Pancreas (tissue), 10 donors: ENCODE measurements at regions not wholly inside any gene's neighbourhood (a gene's known extent, or its start where the extent isn't known, plus 50 kb on each side); places are given as distances from the start of the nearest gene placed in this dataset.

Experiments
- ATAC-seq, 4 donors: fragments of 200-7000 bp; cut with Tn5 transposase; one replicate each; pipeline versions ENCODE4 v1.8.0 to v1.9.1; 2020; ENCODE audit warnings: mild to moderate bottlenecking in 4 of 4, moderate library complexity in 4 of 4
- DNase-seq, 6 donors: peaks; one replicate each; pipeline ENCODE4 v3.0.0-alpha.2; 2020
- FAIRE-seq: peaks from 2 replicates; lab custom pipeline; 2012; peaks lifted over from hg19 to GRCh38; lab: Jason Lieb, UNC
- H3K27ac ChIP-seq, 4 donors: fragments of 200-600 bp; sonication (generic); 1 replicate in 3 of 4; 2 replicates in 1 of 4; pipeline versions ENCODE4 v1.5.0 to v1.8.0; 2020
- H3K27me3 ChIP-seq, 4 donors: fragments of 200-600 bp; one replicate each; pipeline ENCODE4 v1.8.0; 2021
- H3K36me3 ChIP-seq, 3 donors: fragments of 200-600 bp; sonication (generic) in 1 of 3; one replicate each; pipeline versions ENCODE4 v1.5.0 to v1.8.0; 2020 to 2021
- H3K4me1 ChIP-seq, 3 donors: fragments of 200-600 bp; one replicate each; pipeline ENCODE4 v1.8.0; 2021
- H3K4me3 ChIP-seq, 4 donors: fragments of 200-600 bp; sonication (generic) in 2 of 4; one replicate each; pipeline versions ENCODE4 v1.5.0 to v1.8.0; 2020 to 2021
- H3K9me3 ChIP-seq, 4 donors: fragments of 200-600 bp; one replicate each; pipeline ENCODE4 v1.8.0; 2021
- WGBS, 2 donors: extraction: QIAGEN DNeasy Blood & Tissue Kit; methylation state at CpG; one replicate each; pipeline ENCODE4 v1.1.7; 2013; 5-methylcytosine and 5-hydroxymethylcytosine counted together
- intact Hi-C, 3 donors: fragments of 100-400 bp; cut with DNase I; formaldehyde crosslinking; loops; one replicate each; pipeline versions ENCODE4 v1.11.1 to v1.14.2; 2022
- TF ChIP-seq, protein P1 (sequence below), 4 donors: fragments of 200-600 bp; sonication (generic) in 3 of 4; IDR thresholded peaks; one replicate each; pipeline versions ENCODE4 v1.5.0 to v1.8.0; 2021; ENCODE audit warnings: antibody characterized with exemption in 4 of 4
- donor health status: healthy with polysubstance abuse.
- donor health status: DM: no; HTN: no; CAD: no; lungs with moderate emphysema.
- donor health status: DM: no; HTN: no; CAD: no.
- donor health status: control.
- donor health status: control.
- donor health status: Bipolar disorder and iron deficiency.
- donor health status: DM: yes; HTN: yes; CAD: no.
- donor health status: DM: no; HTN: no; CAD: no.
- donor health status: DM: no; HTN: no; CAD: no.
- donor health status: DM: yes; HTN: yes; CAD: no.

DNA sequence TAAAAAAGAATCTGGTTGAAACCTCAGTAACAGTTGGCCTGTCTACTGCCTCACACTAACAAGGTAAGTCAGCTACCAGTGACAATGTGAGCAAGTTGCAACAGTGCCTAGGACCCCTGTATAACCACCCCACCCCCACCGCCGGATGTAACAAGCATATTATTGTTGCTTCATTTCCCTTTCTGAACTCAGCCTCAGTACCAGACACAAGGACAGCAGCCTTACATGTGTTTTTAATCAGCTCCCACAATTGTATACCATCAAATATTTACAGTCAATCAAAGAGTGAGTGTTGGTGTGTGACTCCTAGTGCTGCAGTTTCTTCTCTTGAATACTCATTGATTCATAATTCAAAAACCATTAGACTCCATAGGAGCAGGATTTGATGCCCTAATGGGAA, 96.4 kb downstream of the PYDC2 start:
- no peak for DNase-seq
- intact Hi-C loops, result no loop called here
- Histone ChIP-seq H3K27me3 (no peaks in the 10 kb centered on the region), H3K9me3 (no peaks in the 10 kb centered on the region), H3K4me1 (no peaks in the 10 kb centered on the region), H3K27ac (no peak overlapping the region), H3K36me3 (no peaks in the 10 kb centered on the region), H3K4me3 (no peak overlapping the region)
- TF ChIP-seq, protein P1, sequence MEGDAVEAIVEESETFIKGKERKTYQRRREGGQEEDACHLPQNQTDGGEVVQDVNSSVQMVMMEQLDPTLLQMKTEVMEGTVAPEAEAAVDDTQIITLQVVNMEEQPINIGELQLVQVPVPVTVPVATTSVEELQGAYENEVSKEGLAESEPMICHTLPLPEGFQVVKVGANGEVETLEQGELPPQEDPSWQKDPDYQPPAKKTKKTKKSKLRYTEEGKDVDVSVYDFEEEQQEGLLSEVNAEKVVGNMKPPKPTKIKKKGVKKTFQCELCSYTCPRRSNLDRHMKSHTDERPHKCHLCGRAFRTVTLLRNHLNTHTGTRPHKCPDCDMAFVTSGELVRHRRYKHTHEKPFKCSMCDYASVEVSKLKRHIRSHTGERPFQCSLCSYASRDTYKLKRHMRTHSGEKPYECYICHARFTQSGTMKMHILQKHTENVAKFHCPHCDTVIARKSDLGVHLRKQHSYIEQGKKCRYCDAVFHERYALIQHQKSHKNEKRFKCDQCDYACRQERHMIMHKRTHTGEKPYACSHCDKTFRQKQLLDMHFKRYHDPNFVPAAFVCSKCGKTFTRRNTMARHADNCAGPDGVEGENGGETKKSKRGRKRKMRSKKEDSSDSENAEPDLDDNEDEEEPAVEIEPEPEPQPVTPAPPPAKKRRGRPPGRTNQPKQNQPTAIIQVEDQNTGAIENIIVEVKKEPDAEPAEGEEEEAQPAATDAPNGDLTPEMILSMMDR (IDR thresholded peaks at IDR 0.05), result no peak
- ATAC-seq, result no peak
- FAIRE-seq, result no peak
- 56 to 65% methylated on average over 2 of the region's 2 CpGs for WGBS, 2 donors

DNA sequence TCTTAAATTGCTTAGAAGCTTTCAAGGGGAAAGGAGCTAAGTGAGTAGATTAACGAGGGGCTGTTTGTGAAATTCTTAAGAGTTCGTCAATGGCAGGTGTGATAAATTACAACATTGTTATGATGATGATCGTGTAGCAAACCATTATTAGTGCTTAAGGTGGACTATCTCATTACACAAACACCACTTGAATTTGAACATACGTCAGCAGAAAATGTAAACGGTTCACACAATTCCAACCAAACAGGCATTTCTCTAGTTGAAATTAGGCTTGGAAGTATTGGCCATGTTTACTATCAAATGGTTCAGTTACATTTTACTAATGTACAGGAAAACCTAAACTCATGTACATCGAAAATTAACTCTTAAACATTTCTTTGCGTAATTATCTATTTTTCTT, 102.8 kb downstream of the PYDC2 start:
- no peak for FAIRE-seq
- ATAC-seq, result no peak
- intact Hi-C loops, result no loop called here

DNA sequence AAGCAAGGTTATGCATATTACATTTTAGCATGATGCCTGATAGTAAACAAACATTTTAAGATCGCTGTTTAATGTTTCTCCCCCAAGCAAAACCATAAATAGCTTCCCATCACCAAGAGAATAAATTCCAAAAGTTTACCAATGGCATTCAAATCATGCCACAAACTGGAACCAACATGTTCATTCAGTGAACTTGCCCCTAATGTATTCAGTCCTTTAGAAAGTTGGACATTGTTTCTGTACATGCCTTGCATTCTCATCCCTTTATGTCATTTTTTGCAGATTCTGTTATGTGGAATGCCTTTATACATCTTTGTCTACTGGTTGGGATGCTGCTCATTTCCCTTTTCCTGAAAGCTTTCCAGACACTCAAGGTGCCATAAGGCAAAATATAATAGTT, 105.5 kb downstream of the PYDC2 start:
- no peak for ATAC-seq
- 64 to 71% methylated on average over 1 of the region's 1 CpG for WGBS, 2 donors
- Histone ChIP-seq H3K4me1 (no peaks in the 10 kb centered on the region), H3K27me3 (no peaks in the 10 kb centered on the region), H3K27ac (no peak overlapping the region), H3K36me3 (no peaks in the 10 kb centered on the region), H3K4me3 (no peak overlapping the region), H3K9me3 (no peaks in the 10 kb centered on the region)
- TF ChIP-seq, protein P1 (IDR thresholded peaks at IDR 0.05), result no peak
- no peak for FAIRE-seq
- no peak for DNase-seq
- intact Hi-C loops, result no loop called here

More for the DNA sequence above, 102.8 kb downstream of the PYDC2 start:
- Histone ChIP-seq H3K27me3 (no peaks in the 10 kb centered on the region), H3K36me3 (no peaks in the 10 kb centered on the region), H3K9me3 (no peaks in the 10 kb centered on the region), H3K4me3 (no peak overlapping the region), H3K27ac (no peak overlapping the region), H3K4me1 (no peaks in the 10 kb centered on the region)
- TF ChIP-seq, protein P1 (IDR thresholded peaks at IDR 0.05), result no peak
- WGBS, 2 donors, result 29 to 37% methylated on average over 7 of the region's 7 CpGs
- DNase-seq, result no peak

DNA sequence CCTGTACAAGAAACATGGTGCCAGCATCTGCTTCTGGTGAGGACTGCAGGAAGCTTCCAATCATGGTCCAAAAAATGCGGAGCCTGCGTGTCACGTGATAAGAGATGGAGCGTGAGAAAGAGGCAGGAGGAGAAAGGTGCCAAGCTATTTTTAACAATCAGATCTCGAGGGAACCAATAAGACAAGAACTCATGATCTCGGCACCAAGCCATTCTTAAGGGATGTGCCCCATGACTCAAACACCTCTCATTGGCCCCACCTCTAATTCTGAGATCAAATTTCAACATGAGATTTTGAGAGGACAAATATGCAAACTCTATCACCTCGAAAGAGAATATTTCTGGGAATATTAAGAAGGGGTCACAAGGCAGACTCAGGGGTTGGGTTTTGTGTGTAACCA, 107.2 kb downstream of the PYDC2 start:
- 65 to 81% methylated on average over 7 of the region's 7 CpGs for WGBS, 2 donors

DNA sequence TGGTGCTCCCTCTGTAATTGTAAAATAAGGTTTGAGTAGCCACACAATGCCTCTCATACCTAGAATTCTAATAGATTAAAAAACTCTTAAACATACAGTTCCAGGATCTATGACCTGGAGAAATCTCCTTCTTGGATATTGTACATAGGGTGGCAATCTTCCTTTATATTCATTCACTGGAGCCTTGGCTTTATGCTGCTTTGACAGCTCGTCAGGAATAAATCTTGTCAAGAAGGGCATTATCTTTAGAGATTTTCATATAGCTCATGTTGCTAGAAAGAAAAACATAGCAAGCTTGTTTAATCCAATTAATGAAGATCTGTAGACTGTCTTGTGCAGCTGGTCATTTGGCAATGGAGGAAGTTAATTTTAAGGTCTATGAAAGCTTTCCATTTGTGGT, 131.1 kb downstream of the PYDC2 start:
- FAIRE-seq, result no peak
- Histone ChIP-seq H3K27ac (no peak overlapping the region), H3K9me3 (no peaks in the 10 kb centered on the region), H3K4me1 (no peaks in the 10 kb centered on the region), H3K4me3 (no peak overlapping the region), H3K27me3 (no peaks in the 10 kb centered on the region), H3K36me3 (no peaks in the 10 kb centered on the region)
- 39 to 53% methylated on average over 1 of the region's 1 CpG for WGBS, 2 donors
- intact Hi-C loops, result no loop called here
- ATAC-seq, result no peak
- TF ChIP-seq, protein P1 (IDR thresholded peaks at IDR 0.05), result no peak
- DNase-seq, result no peak

More for the DNA sequence above, 107.2 kb downstream of the PYDC2 start:
- DNase-seq (no peak), FAIRE-seq (no peak), ATAC-seq (no peak)
- TF ChIP-seq, protein P1 (IDR thresholded peaks at IDR 0.05), result no peak
- Histone ChIP-seq H3K9me3 (no peaks in the 10 kb centered on the region), H3K4me3 (no peak overlapping the region), H3K36me3 (no peaks in the 10 kb centered on the region), H3K4me1 (no peaks in the 10 kb centered on the region), H3K27ac (no peak overlapping the region), H3K27me3 (no peaks in the 10 kb centered on the region)
- intact Hi-C loops, result no loop called here
